ENCODE measurements at regions not wholly inside any gene's neighbourhood (a gene's known extent, or its start where the extent isn't known, plus 50 kb on each side); places are given as distances from the start of the nearest gene placed in this dataset.

- H3K4me3 ChIP-seq (ENCODE audit: control insufficient read depth in 2 of 3, extremely low read depth in 1 of 3, insufficient read depth in 2 of 3, low read depth in 1 of 3, low read length in 3 of 3) = no peak overlapping the region
- no peaks in the 10 kb centered on the region for H3K79me2 ChIP-seq (ENCODE audit: control insufficient read depth, insufficient read depth, low read length)
- H3K36me3 ChIP-seq (ENCODE audit: control insufficient read depth in 2 of 2, extremely low read depth in 1 of 2, insufficient read depth in 2 of 2, low read length in 2 of 2) = no peaks in the 10 kb centered on the region
- TF ChIP-seq EZH2 (IDR thresholded peaks at IDR 0.05; ENCODE audit: low read length) = no peak
- no peaks in the 10 kb centered on the region for H4K20me1 ChIP-seq (ENCODE audit: control insufficient read depth, extremely low read depth, insufficient read depth, low read length)
- no peak overlapping the region for H3K4me2 ChIP-seq (ENCODE audit: control insufficient read depth, extremely low read depth, insufficient read depth, low read depth, low read length)
- H2AFZ ChIP-seq (ENCODE audit: control insufficient read depth, low read length) = no peak overlapping the region
- FAIRE-seq (no peak), DNase-seq (ENCODE audit: low read depth, low spot score) (no peak)
- H3K27me3 ChIP-seq (ENCODE audit: control insufficient read depth, extremely low read depth, insufficient read depth, low read length) = peaks cover 10% of the 10 kb centered on the region
- no peaks in the 10 kb centered on the region for H3K4me1 ChIP-seq (ENCODE audit: control insufficient read depth, extremely low read depth, insufficient read depth, low read length)
- H3K9me3 ChIP-seq (ENCODE audit: control insufficient read depth, low read depth, low read length) = no peaks in the 10 kb centered on the region
- dilution Hi-C loops (cut with MboI; ENCODE audit: extremely low pct_ligation_motif_present, low sequenced_read_pairs) = no loop called here
- H3K27ac ChIP-seq (ENCODE audit: control insufficient read depth, insufficient read depth, low read length) = no peak overlapping the region
- no peak overlapping the region for H3K9ac ChIP-seq (ENCODE audit: control insufficient read depth, extremely low read depth, insufficient read depth, low read length)
- no peaks in the 10 kb centered on the region for H3K9me1 ChIP-seq (ENCODE audit: control insufficient read depth, extremely low read depth, insufficient read depth, low read length)
Measured at GRCh38 chr1:29767088-29767685, 530.9 kb downstream of the PTPRU start.

DNA sequence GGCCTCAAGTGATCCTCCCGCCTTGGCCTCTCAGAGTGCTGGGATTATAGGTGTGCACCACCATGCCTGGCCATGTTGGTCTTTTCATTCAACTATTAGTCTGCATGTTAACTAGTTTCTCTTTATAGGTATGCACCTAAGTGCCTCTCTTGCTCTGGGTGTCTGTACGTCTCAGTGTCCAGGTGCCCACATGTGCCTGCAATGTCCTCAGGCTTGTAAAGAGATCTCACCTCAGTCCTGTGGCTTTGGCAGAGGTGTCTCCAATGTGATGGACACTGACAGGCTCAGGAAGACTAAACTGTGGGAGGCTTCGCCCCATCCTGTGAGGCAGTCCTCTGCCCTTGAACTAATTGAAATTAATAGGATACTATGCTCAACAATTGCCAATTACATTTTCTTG, 526.3 kb downstream of the PTPRU start:
- no peak overlapping the region for H2AFZ ChIP-seq (ENCODE audit: control insufficient read depth, low read length)
- no peaks in the 10 kb centered on the region for H3K9me1 ChIP-seq (ENCODE audit: control insufficient read depth, extremely low read depth, insufficient read depth, low read length)
- H3K79me2 ChIP-seq (ENCODE audit: control insufficient read depth, insufficient read depth, low read length) = no peaks in the 10 kb centered on the region
- no peak overlapping the region for H3K4me3 ChIP-seq (ENCODE audit: control insufficient read depth in 2 of 3, extremely low read depth in 1 of 3, insufficient read depth in 2 of 3, low read depth in 1 of 3, low read length in 3 of 3)
- no peaks in the 10 kb centered on the region for H4K20me1 ChIP-seq (ENCODE audit: control insufficient read depth, extremely low read depth, insufficient read depth, low read length)
- H3K4me2 ChIP-seq (ENCODE audit: control insufficient read depth, extremely low read depth, insufficient read depth, low read depth, low read length) = no peak overlapping the region
- H3K27me3 ChIP-seq (ENCODE audit: control insufficient read depth, extremely low read depth, insufficient read depth, low read length) = peaks cover 8% of the 10 kb centered on the region
- dilution Hi-C loops (cut with MboI; ENCODE audit: extremely low pct_ligation_motif_present, low sequenced_read_pairs) = no loop called here
- no peak for DNase-seq (ENCODE audit: low read depth, low spot score)
- H3K9me3 ChIP-seq (ENCODE audit: control insufficient read depth, low read depth, low read length) = no peaks in the 10 kb centered on the region
- H3K27ac ChIP-seq (ENCODE audit: control insufficient read depth, insufficient read depth, low read length) = no peak overlapping the region
- no peak for TF ChIP-seq EZH2 (IDR thresholded peaks at IDR 0.05; ENCODE audit: low read length)
- TF ChIP-seq, protein P1, sequence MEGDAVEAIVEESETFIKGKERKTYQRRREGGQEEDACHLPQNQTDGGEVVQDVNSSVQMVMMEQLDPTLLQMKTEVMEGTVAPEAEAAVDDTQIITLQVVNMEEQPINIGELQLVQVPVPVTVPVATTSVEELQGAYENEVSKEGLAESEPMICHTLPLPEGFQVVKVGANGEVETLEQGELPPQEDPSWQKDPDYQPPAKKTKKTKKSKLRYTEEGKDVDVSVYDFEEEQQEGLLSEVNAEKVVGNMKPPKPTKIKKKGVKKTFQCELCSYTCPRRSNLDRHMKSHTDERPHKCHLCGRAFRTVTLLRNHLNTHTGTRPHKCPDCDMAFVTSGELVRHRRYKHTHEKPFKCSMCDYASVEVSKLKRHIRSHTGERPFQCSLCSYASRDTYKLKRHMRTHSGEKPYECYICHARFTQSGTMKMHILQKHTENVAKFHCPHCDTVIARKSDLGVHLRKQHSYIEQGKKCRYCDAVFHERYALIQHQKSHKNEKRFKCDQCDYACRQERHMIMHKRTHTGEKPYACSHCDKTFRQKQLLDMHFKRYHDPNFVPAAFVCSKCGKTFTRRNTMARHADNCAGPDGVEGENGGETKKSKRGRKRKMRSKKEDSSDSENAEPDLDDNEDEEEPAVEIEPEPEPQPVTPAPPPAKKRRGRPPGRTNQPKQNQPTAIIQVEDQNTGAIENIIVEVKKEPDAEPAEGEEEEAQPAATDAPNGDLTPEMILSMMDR (optimal IDR thresholded peaks at IDR 0.05 in 1 of 3, IDR thresholded peaks at IDR 0.05 in 1 of 3, conservative IDR thresholded peaks at IDR 0.05 in 1 of 3; ENCODE audit: extremely low read depth in 1 of 3, insufficient read depth in 2 of 3, low read length in 3 of 3) = no peak
- H3K4me1 ChIP-seq (ENCODE audit: control insufficient read depth, extremely low read depth, insufficient read depth, low read length) = no peaks in the 10 kb centered on the region
- no peak overlapping the region for H3K9ac ChIP-seq (ENCODE audit: control insufficient read depth, extremely low read depth, insufficient read depth, low read length)
- no peaks in the 10 kb centered on the region for H3K36me3 ChIP-seq (ENCODE audit: control insufficient read depth in 2 of 2, extremely low read depth in 1 of 2, insufficient read depth in 2 of 2, low read length in 2 of 2)
- no peak for FAIRE-seq

All from keratinocyte (primary cell).